Nephron (organoid): ENCODE measurements at regions not wholly inside any gene's neighbourhood (a gene's known extent, or its start where the extent isn't known, plus 50 kb on each side); places are given as distances from the start of the nearest gene placed in this dataset.
"Not testable (repeated sequence)": the region's sequence is repeated elsewhere in the genome, so short reads cannot be mapped to it uniquely, and the experiment has no call there.

Source experiments
- H3K27ac Mint-ChIP-seq, 3 experiments: 2 replicates each; pipeline ENCODE4 v1.8.0; 2020; ENCODE audit warnings: mixed read lengths in 3 of 3, mild to moderate bottlenecking in 2 of 3, moderate library complexity in 1 of 3
- H3K27me3 Mint-ChIP-seq: 2 replicates; pipeline ENCODE4 v1.8.0; 2021; ENCODE audit warnings: low read depth, mild to moderate bottlenecking, moderate library complexity, mixed read lengths
- H3K36me3 Mint-ChIP-seq: 2 replicates; pipeline ENCODE4 v1.8.0; 2020; ENCODE audit warnings: low read depth, mixed read lengths
- H3K4me1 Mint-ChIP-seq: 2 replicates; pipeline ENCODE4 v1.8.0; 2020; ENCODE audit warnings: mixed read lengths
- H3K4me3 Mint-ChIP-seq, 3 experiments: 2 replicates each; pipeline ENCODE4 v1.8.0; 2020; ENCODE audit warnings: mild to moderate bottlenecking in 3 of 3, mixed read lengths in 3 of 3, moderate library complexity in 2 of 3
- H3K9me3 Mint-ChIP-seq: 2 replicates; pipeline ENCODE4 v1.8.0; 2020; ENCODE audit warnings: mixed read lengths
- TF ChIP-seq, protein P1 (sequence below), 3 experiments: fragments of 200-600 bp; sonication (generic); IDR thresholded peaks; one replicate each; pipeline ENCODE4 v1.5.0; 2021; ENCODE audit warnings: antibody characterized with exemption in 3 of 3; ENCODE audit not compliant: unreplicated experiment in 3 of 3

DNA sequence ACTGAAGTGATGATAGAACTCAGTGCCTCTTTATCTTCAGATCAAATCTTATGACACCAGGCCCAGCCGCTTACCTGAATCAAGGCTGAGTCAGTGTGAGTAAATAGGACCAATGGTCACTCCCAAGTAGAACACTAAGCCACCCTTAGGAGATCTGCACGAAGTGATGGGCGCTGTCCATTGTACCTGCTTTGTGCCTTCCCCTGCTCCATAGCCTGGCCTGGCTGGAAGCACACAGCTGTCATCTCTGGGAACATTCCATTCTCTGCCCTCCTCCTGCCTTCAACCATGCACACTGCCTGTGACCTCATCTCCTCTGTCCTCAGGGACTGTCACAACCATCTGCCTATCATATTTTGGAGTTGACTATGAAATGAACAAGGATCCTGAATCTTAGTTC is 279.5 kb upstream of the ASIC2 start:
- no peak overlapping the region for H3K27ac Mint-ChIP-seq
- H3K36me3 Mint-ChIP-seq, result no peaks in the 10 kb centered on the region
- no peaks in the 10 kb centered on the region for H3K9me3 Mint-ChIP-seq
- H3K27me3 Mint-ChIP-seq, result peaks cover 34% of the 10 kb centered on the region
- H3K4me3 Mint-ChIP-seq, result no peak overlapping the region
- no peaks in the 10 kb centered on the region for H3K4me1 Mint-ChIP-seq
- TF ChIP-seq, protein P1, sequence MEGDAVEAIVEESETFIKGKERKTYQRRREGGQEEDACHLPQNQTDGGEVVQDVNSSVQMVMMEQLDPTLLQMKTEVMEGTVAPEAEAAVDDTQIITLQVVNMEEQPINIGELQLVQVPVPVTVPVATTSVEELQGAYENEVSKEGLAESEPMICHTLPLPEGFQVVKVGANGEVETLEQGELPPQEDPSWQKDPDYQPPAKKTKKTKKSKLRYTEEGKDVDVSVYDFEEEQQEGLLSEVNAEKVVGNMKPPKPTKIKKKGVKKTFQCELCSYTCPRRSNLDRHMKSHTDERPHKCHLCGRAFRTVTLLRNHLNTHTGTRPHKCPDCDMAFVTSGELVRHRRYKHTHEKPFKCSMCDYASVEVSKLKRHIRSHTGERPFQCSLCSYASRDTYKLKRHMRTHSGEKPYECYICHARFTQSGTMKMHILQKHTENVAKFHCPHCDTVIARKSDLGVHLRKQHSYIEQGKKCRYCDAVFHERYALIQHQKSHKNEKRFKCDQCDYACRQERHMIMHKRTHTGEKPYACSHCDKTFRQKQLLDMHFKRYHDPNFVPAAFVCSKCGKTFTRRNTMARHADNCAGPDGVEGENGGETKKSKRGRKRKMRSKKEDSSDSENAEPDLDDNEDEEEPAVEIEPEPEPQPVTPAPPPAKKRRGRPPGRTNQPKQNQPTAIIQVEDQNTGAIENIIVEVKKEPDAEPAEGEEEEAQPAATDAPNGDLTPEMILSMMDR (IDR thresholded peaks at IDR 0.05; ENCODE audit: unreplicated experiment in 3 of 3), result no peak

DNA sequence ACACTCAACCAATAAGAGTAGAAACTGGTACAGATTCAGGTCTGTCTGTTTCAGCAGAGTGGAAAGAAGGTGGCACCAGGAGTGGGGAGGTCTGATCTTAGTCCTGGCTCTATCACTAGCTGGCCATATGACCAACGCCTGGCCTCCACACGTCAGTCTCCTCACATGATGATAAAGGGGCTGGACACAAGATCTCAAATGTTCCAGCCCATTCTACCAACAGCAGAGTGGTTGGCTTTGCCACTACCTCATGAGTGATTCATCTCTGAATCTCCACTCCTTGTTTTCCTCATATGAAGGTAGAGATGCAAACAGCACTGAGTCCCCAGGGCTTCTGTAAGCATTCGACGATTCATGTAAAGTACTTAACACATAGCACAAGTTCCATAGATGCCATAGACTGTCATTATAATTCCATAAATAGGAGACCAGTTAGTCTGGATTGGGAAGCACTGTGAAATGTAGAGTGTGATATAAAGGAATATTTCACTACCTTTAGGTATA is 281.9 kb upstream of the ASIC2 start:
- H3K27ac Mint-ChIP-seq, result no peak overlapping the region
- no peaks in the 10 kb centered on the region for H3K4me1 Mint-ChIP-seq
- no peaks in the 10 kb centered on the region for H3K36me3 Mint-ChIP-seq
- TF ChIP-seq, protein P1 (IDR thresholded peaks at IDR 0.05; ENCODE audit: unreplicated experiment in 3 of 3), result no peak
- H3K27me3 Mint-ChIP-seq, result peaks cover 34% of the 10 kb centered on the region
- no peak overlapping the region for H3K4me3 Mint-ChIP-seq
- H3K9me3 Mint-ChIP-seq, result peaks cover 2% of the 10 kb centered on the region

DNA sequence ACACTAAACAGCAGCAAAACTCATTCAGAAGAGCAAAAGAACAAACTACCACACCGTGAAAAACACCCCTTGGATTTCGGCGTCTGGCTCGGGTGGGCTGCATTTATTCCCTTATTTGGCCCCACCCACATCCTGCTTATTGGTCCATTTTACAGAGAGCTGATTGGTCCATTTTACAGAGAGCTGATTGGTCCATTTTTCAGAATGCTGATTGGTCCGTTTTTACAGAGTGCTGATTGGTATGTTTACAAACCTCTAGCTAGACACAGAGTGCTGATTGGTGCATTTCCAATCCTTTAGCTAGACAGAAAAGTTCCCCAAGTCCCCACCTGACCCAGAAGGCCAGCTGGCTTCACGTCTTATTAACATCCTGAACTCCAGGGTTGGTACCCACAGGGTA is 286.6 kb upstream of the ASIC2 start:
- H3K9me3 Mint-ChIP-seq, H3K4me3 Mint-ChIP-seq, H3K27ac Mint-ChIP-seq, H3K36me3 Mint-ChIP-seq, H3K4me1 Mint-ChIP-seq: not testable (repeated sequence)
- peaks cover 34% of the 10 kb centered on the region for H3K27me3 Mint-ChIP-seq

DNA sequence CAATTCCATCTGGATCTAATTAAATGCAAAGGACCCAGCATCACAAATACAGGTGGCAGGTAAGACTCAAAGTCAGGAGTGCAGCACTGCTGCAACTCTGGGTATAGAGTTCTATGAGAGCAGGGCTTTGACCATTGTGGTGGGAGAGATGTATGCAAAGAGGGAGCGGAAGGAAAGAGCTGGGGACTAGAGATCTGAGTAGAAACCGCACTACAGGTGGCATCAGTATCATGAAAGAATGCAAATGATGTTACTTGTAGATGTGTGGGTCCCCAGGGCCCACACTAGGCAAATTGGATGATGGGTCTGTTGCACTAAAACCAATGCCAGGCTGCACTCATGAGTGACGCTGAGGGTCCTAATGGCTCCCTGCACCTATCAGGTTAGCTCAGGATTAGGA is 287.1 kb upstream of the ASIC2 start:
- Mint-ChIP-seq H3K36me3 (no peaks in the 10 kb centered on the region), H3K27me3 (peaks cover 32% of the 10 kb centered on the region), H3K27ac (no peak overlapping the region), H3K4me1 (no peaks in the 10 kb centered on the region), H3K4me3 (no peak overlapping the region), H3K9me3 (peaks cover 2% of the 10 kb centered on the region)
- TF ChIP-seq, protein P1 (IDR thresholded peaks at IDR 0.05; ENCODE audit: unreplicated experiment in 3 of 3), result no peak

DNA sequence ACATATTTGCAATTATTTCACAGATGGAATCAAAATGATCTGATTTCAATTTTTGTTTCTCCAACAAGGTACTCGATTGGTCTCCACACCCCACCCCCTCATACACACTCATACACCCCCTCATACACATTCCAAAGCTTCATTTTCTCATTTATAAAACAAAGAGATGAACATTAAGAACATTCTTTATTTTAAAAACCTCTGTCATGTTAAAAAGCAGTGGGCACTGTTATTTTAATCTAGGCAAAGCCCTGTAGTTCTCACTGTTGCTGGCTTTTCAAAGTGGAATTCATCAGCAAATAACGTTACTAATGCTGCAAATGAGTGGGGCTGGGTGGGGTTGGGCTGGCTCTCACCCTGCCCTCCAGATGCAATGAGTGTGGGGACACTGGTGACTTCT is 289.6 kb upstream of the ASIC2 start:
- peaks cover 29% of the 10 kb centered on the region for H3K27me3 Mint-ChIP-seq
- no peak overlapping the region for H3K27ac Mint-ChIP-seq
- peaks cover 2% of the 10 kb centered on the region for H3K9me3 Mint-ChIP-seq
- no peak overlapping the region for H3K4me3 Mint-ChIP-seq
- no peaks in the 10 kb centered on the region for H3K36me3 Mint-ChIP-seq
- H3K4me1 Mint-ChIP-seq, result no peaks in the 10 kb centered on the region
- TF ChIP-seq, protein P1 (IDR thresholded peaks at IDR 0.05; ENCODE audit: unreplicated experiment in 3 of 3), result no peak

DNA sequence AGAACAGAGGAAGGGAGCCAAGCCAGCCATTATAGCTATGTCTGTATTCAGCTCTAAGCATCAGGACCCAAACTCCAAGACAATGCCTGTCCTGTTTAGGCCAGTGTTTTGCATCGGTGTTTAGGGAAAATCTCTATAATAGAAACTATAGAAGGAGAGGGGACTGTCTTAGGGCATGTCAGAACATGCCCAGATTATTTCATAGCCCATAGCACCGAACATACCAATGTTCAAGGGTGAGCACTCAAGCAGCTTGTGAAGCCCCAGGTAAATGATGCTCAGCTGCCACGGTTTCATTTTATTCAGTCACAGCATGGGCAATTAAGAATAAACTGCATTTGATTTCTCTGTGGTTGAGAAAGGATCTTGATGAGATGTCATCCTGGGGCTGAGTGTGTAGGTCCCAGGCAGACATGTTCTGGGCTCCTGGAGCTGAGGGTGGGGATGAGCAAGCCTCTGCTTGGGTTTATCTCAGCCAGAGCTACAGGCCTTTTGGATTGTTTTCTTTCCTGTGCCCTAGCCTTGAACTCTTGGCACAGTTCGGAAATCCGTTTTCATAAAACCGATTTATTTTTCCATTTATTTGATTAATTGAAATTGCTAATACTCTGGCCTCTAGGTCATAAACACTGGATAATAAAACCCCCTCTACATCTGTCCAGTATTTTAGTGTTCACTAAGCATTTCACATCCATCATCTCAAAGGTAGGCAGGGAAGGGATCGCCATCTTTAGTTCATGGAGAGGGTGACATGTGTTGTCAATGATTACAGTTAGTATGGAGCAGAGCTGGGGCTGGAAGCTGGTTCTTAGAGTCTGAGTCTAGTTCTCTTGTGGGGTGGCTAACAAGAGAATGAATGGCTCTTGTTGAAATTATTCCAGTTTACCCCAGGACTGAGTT is 290.7 kb upstream of the ASIC2 start:
- Mint-ChIP-seq H3K9me3 (peaks cover 2% of the 10 kb centered on the region), H3K4me1 (no peaks in the 10 kb centered on the region)

More for the DNA sequence above, 290.7 kb upstream of the ASIC2 start:
- Mint-ChIP-seq H3K36me3 (no peaks in the 10 kb centered on the region), H3K27me3 (peaks cover 28% of the 10 kb centered on the region), H3K27ac (no peak overlapping the region), H3K4me3 (no peak overlapping the region)
- TF ChIP-seq, protein P1 (IDR thresholded peaks at IDR 0.05; ENCODE audit: unreplicated experiment in 3 of 3), result no peak
